Stomach (tissue), 8 donors: ENCODE measurements at regions not wholly inside any gene's neighbourhood (a gene's known extent, or its start where the extent isn't known, plus 50 kb on each side); places are given as distances from the start of the nearest gene placed in this dataset.
A peak's percentile ranks its signal among the peaks of the same experiment; 100 is the strongest.

ENCODE experiments used
- DNase-seq, 2 donors: peaks; one replicate each; pipeline versions ENCODE4 v3.0.0 to v3.0.0-alpha.2; 2013 to 2019
- H3K27ac ChIP-seq, 5 donors: fragments of 200-600 bp in 4 of 5; sonication (generic) in 4 of 5; one replicate each; pipeline ENCODE4 v1.5.1; 2013 to 2019; ENCODE audit warnings: mild to moderate bottlenecking in 1 of 5, moderate library complexity in 1 of 5
- H3K27me3 ChIP-seq, 3 donors: fragments of 200-600 bp; sonication (generic); one replicate each; pipeline ENCODE4 v1.5.1; 2017 to 2019; ENCODE audit warnings: mixed run types in 1 of 3
- H3K36me3 ChIP-seq, 4 donors: fragments of 200-600 bp; sonication (generic); 1 replicate in 3 of 4; 2 replicates in 1 of 4; pipeline ENCODE4 v1.5.1; 2016 to 2019
- H3K4me1 ChIP-seq, 4 donors: fragments of 200-600 bp; sonication (generic); one replicate each; pipeline ENCODE4 v1.5.1; 2016 to 2019
- H3K4me3 ChIP-seq, 4 donors: fragments of 200-600 bp; sonication (generic) in 3 of 4; one replicate each; pipeline ENCODE4 v1.5.1; 2016 to 2019; ENCODE audit warnings: mild to moderate bottlenecking in 1 of 4
- H3K9me3 ChIP-seq, 4 donors: fragments of 200-600 bp; sonication (generic); one replicate each; pipeline ENCODE4 v1.5.1; 2016 to 2019
- CTCF ChIP-seq, 7 experiments: fragments of 450-650 bp in 4 of 7; fragments of 200-600 bp in 3 of 7; sonication (generic) in 3 of 7; IDR thresholded peaks; one replicate each; pipeline ENCODE4 v1.5.1; 2016 to 2019; ENCODE audit warnings: antibody characterized with exemption in 7 of 7, control low read depth in 2 of 7, mild to moderate bottlenecking in 1 of 7
- EP300 ChIP-seq: sonication (generic); formaldehyde crosslinking; IDR thresholded peaks from one replicate; pipeline ENCODE4 v1.6.1; 2017; ENCODE audit warnings: antibody characterized with exemption
- POLR2A ChIP-seq, 4 donors: fragments of 450-650 bp; IDR thresholded peaks; one replicate each; pipeline ENCODE4 v1.6.1; 2016; ENCODE audit warnings: antibody characterized with exemption in 4 of 4, control low read depth in 2 of 4, mild to moderate bottlenecking in 1 of 4, moderate library complexity in 1 of 4
- POLR2AphosphoS5 ChIP-seq, 3 donors: sonication (generic); formaldehyde crosslinking; IDR thresholded peaks; one replicate each; pipeline ENCODE4 v1.6.1; 2016; ENCODE audit warnings: antibody characterized with exemption in 3 of 3
- WGBS, 5 donors: extraction: QIAGEN DNeasy Blood & Tissue Kit in 3 of 5; methylation state at CpG; one replicate each; pipeline versions ENCODE4 v1.1.5 to v1.1.7; 2013 to 2018; 5-methylcytosine and 5-hydroxymethylcytosine counted together
- intact Hi-C: fragments of 100-400 bp; cut with DNase I; formaldehyde crosslinking; loops from one replicate; pipeline ENCODE4 v1.15.1; 2023; ENCODE audit warnings: low total_unique reads
- donor health status: healthy with polysubstance abuse.
- donor health status: Bipolar disorder and iron deficiency.
- donor health status: healthy.

- no peaks in the 10 kb centered on the region for H3K4me1 ChIP-seq
- H3K36me3 ChIP-seq: no peaks in the 10 kb centered on the region
- intact Hi-C loops: no loop called here
- no peaks in the 10 kb centered on the region for H3K27me3 ChIP-seq
- WGBS, 5 donors: 76 to 97% (median 86%) methylated on average over 1 of the region's 1 CpG
- no peak overlapping the region for H3K27ac ChIP-seq
- no peak overlapping the region for H3K4me3 ChIP-seq
- TF ChIP-seq CTCF (IDR thresholded peaks at IDR 0.05) (no peak), POLR2AphosphoS5 (IDR thresholded peaks at IDR 0.05) (no peak), POLR2A (IDR thresholded peaks at IDR 0.05) (no peak), EP300 (no peak)
- no peak for DNase-seq
- no peaks in the 10 kb centered on the region for H3K9me3 ChIP-seq
Measured at GRCh38 chr3:187871848-187872247, 126.6 kb upstream of the BCL6 start.

- Histone ChIP-seq H3K36me3 (no peaks in the 10 kb centered on the region), H3K27ac (no peak overlapping the region), H3K27me3 (no peaks in the 10 kb centered on the region), H3K9me3 (no peaks in the 10 kb centered on the region), H3K4me1 (peaks cover under 1 to 8% (median 3%) of the 10 kb centered on the region in 4 donors), H3K4me3 (no peak overlapping the region)
- no peak for DNase-seq
- no peak for TF ChIP-seq POLR2A (IDR thresholded peaks at IDR 0.05)
- TF ChIP-seq EP300: no peak
- intact Hi-C loops: no loop called here
- WGBS, 5 donors: 38 to 73% (median 56%) methylated on average over 1 of the region's 1 CpG
Measured at GRCh38 chr3:187873843-187874242, 128.6 kb upstream of the BCL6 start.

GRCh38 chr3:187875863-187876262 lies 130.6 kb upstream of the BCL6 start:
- Histone ChIP-seq H3K4me3 (no peak overlapping the region), H3K36me3 (no peaks in the 10 kb centered on the region), H3K27me3 (no peaks in the 10 kb centered on the region), H3K9me3 (no peaks in the 10 kb centered on the region), H3K4me1 (peaks cover 5 to 17% (median 6%) of the 10 kb centered on the region in 4 donors), H3K27ac (no peak overlapping the region)
- WGBS, 5 donors: 84 to 92% (median 88%) methylated on average over 4 of the region's 4 CpGs
- no peak for TF ChIP-seq EP300
- TF ChIP-seq POLR2AphosphoS5 (IDR thresholded peaks at IDR 0.05): no peak
- no peak for TF ChIP-seq POLR2A (IDR thresholded peaks at IDR 0.05)
- TF ChIP-seq CTCF (IDR thresholded peaks at IDR 0.05): no peak
- intact Hi-C loops: no loop called here
- no peak for DNase-seq

GRCh38 chr3:187878772-187879518 lies 133.7 kb upstream of the BCL6 start:
- DNase-seq: peak in 1 of 2 donors; percentile 29
- H3K36me3 ChIP-seq: no peaks in the 10 kb centered on the region
- H3K4me1 ChIP-seq: peaks cover 5 to 17% (median 6%) of the 10 kb centered on the region in 4 donors
- no peaks in the 10 kb centered on the region for H3K9me3 ChIP-seq
- 48 to 70% (median 54%) methylated on average over 4 of the region's 4 CpGs for WGBS, 5 donors
- no peaks in the 10 kb centered on the region for H3K27me3 ChIP-seq
- intact Hi-C loops: no loop called here
- H3K27ac ChIP-seq: no peak overlapping the region
- H3K4me3 ChIP-seq: no peak overlapping the region
- TF ChIP-seq EP300 (no peak), POLR2AphosphoS5 (IDR thresholded peaks at IDR 0.05) (no peak), POLR2A (IDR thresholded peaks at IDR 0.05) (no peak), CTCF (IDR thresholded peaks at IDR 0.05) (no peak)

- Histone ChIP-seq H3K4me3 (no peak overlapping the region), H3K27ac (no peak overlapping the region), H3K9me3 (no peaks in the 10 kb centered on the region), H3K36me3 (no peaks in the 10 kb centered on the region), H3K4me1 (peaks cover 5 to 17% (median 6%) of the 10 kb centered on the region in 4 donors), H3K27me3 (no peaks in the 10 kb centered on the region)
- DNase-seq: no peak
- WGBS, 5 donors: 71 to 85% (median 80%) methylated on average over 1 of the region's 1 CpG
- intact Hi-C loops: no loop called here
- TF ChIP-seq CTCF (IDR thresholded peaks at IDR 0.05) (no peak), POLR2AphosphoS5 (IDR thresholded peaks at IDR 0.05) (no peak)
Measured at GRCh38 chr3:187880441-187880840, 135.2 kb upstream of the BCL6 start.
